ENCODE measurements at regions not wholly inside any gene's neighbourhood (a gene's known extent, or its start where the extent isn't known, plus 50 kb on each side); places are given as distances from the start of the nearest gene placed in this dataset.

- TF ChIP-seq CTCF (IDR thresholded peaks at IDR 0.05) (no peak), POLR2A (IDR thresholded peaks at IDR 0.05) (no peak)
Measured at GRCh38 chr4:24164054-24164693, 274.3 kb upstream of the PPARGC1A start.
